ENCODE measurements at regions not wholly inside any gene's neighbourhood (a gene's known extent, or its start where the extent isn't known, plus 50 kb on each side); places are given as distances from the start of the nearest gene placed in this dataset.

DNA sequence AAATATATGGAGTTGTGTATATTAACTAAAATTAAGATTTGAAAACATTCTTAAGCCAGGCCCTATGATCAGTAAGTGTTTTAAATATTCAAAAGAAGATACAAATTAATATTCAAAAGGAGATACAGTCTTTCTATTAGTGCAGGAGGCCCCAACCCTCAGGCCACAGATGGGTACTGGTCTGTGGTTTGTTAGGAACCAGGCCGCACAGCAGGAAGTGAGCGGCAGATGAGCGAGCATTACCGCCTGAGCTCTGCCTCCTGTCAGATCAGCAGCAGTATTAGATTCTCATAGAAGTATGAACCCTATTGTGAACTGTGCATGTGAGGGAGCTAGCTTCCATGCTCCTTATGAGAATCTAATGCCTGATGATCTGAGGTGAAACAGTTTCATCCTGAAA lies 232.9 kb downstream of the FOXO1 start (continued):
- TF ChIP-seq SCRT1 (tag by site-specific recombination; IDR thresholded peaks at IDR 0.05; ENCODE audit: borderline replicate concordance), result no peak
- TF ChIP-seq, protein P1, sequence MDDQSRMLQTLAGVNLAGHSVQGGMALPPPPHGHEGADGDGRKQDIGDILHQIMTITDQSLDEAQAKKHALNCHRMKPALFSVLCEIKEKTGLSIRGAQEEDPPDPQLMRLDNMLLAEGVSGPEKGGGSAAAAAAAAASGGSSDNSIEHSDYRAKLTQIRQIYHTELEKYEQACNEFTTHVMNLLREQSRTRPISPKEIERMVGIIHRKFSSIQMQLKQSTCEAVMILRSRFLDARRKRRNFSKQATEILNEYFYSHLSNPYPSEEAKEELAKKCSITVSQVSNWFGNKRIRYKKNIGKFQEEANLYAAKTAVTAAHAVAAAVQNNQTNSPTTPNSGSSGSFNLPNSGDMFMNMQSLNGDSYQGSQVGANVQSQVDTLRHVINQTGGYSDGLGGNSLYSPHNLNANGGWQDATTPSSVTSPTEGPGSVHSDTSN (CRISPR knock-in tag; IDR thresholded peaks at IDR 0.05), result no peak

GRCh38 chr13:40434516-40435397 lies 231.7 kb downstream of the FOXO1 start:
- Histone ChIP-seq H3K36me3 (ENCODE audit: control insufficient read depth in 2 of 2, insufficient read depth in 1 of 2, low read length in 2 of 2) (no peaks in the 10 kb centered on the region), H3K4me1 (ENCODE audit: control insufficient read depth, insufficient read depth, low read length) (no peaks in the 10 kb centered on the region), H3K9me3 (ENCODE audit: control insufficient read depth, insufficient read depth, low read depth, low read length) (no peaks in the 10 kb centered on the region), H3K4me3 (ENCODE audit: low read depth, low read length) (no peak overlapping the region), H3K27ac (ENCODE audit: extremely low read depth, low read depth, low read length) (no peak overlapping the region)
- TF ChIP-seq, protein P2, sequence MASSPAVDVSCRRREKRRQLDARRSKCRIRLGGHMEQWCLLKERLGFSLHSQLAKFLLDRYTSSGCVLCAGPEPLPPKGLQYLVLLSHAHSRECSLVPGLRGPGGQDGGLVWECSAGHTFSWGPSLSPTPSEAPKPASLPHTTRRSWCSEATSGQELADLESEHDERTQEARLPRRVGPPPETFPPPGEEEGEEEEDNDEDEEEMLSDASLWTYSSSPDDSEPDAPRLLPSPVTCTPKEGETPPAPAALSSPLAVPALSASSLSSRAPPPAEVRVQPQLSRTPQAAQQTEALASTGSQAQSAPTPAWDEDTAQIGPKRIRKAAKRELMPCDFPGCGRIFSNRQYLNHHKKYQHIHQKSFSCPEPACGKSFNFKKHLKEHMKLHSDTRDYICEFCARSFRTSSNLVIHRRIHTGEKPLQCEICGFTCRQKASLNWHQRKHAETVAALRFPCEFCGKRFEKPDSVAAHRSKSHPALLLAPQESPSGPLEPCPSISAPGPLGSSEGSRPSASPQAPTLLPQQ (tag by site-specific recombination; IDR thresholded peaks at IDR 0.05), result no peak
- no peak for TF ChIP-seq ZNF830 (tag by site-specific recombination; IDR thresholded peaks at IDR 0.05; ENCODE audit: low read depth)
- POLR2A ChIA-PET, result no interaction called here
- CTCF ChIA-PET, result interaction anchor here (0.6 kb wide), 1 partner anchor 1675 kb away, joined by 3 read pairs; no protein-coding TSS in a partner anchor

GRCh38 chr13:40438022-40438680 lies 228.3 kb downstream of the FOXO1 start:
- H3K36me3 ChIP-seq (ENCODE audit: control insufficient read depth in 2 of 2, insufficient read depth in 1 of 2, low read length in 2 of 2), result no peaks in the 10 kb centered on the region
- POLR2A ChIA-PET, result no interaction called here
- H3K27ac ChIP-seq (ENCODE audit: extremely low read depth, low read depth, low read length), result no peak overlapping the region
- H3K4me1 ChIP-seq (ENCODE audit: control insufficient read depth, insufficient read depth, low read length), result no peaks in the 10 kb centered on the region
- no peak for TF ChIP-seq ZNF335 (tag by site-specific recombination; conservative IDR thresholded peaks at IDR 0.05)
- TF ChIP-seq ZNF660 (tag by site-specific recombination; IDR thresholded peaks at IDR 0.05), result no peak
- TF ChIP-seq GFI1B (tag by site-specific recombination; IDR thresholded peaks at IDR 0.05), result no peak
- no peak for TF ChIP-seq ZBTB44 (tag by site-specific recombination; IDR thresholded peaks at IDR 0.05)
- no peak for TF ChIP-seq ZNF530 (tag by site-specific recombination; IDR thresholded peaks at IDR 0.05; ENCODE audit: low read depth)
- no peak for TF ChIP-seq HOXC10 (CRISPR knock-in tag; IDR thresholded peaks at IDR 0.05)
- TF ChIP-seq ZNF37A (tag by site-specific recombination; IDR thresholded peaks at IDR 0.05), result no peak
- no peak for TF ChIP-seq HOXD13 (CRISPR knock-in tag; IDR thresholded peaks at IDR 0.05; ENCODE audit: borderline replicate concordance)
- TF ChIP-seq KLF1 (tag by site-specific recombination; IDR thresholded peaks at IDR 0.05), result no peak
- TF ChIP-seq ZNF670 (tag by site-specific recombination; IDR thresholded peaks at IDR 0.05; ENCODE audit: low read depth), result no peak
- no peak for TF ChIP-seq ZNF292 (tag by site-specific recombination; IDR thresholded peaks at IDR 0.05; ENCODE audit: borderline replicate concordance, low read depth)
- TF ChIP-seq ZSCAN4 (tag by site-specific recombination; IDR thresholded peaks at IDR 0.05), result no peak
- no peak for TF ChIP-seq OSR2 (tag by site-specific recombination; IDR thresholded peaks at IDR 0.05)
- no peak for TF ChIP-seq ZNF23 (tag by site-specific recombination; IDR thresholded peaks at IDR 0.05; ENCODE audit: borderline replicate concordance)
- TF ChIP-seq ZNF112 (tag by site-specific recombination; IDR thresholded peaks at IDR 0.05), result no peak
- no peak overlapping the region for H3K4me3 ChIP-seq (ENCODE audit: low read depth, low read length)
- no peaks in the 10 kb centered on the region for H3K9me3 ChIP-seq (ENCODE audit: control insufficient read depth, insufficient read depth, low read depth, low read length)
- CTCF ChIA-PET, result no interaction called here
